NOMO-1 (cell line): ENCODE measurements at regions not wholly inside any gene's neighbourhood (a gene's known extent, or its start where the extent isn't known, plus 50 kb on each side); places are given as distances from the start of the nearest gene placed in this dataset.

Experiments
- DNase-seq, 2 experiments: peaks; one replicate each; lab custom pipeline; 2025; ENCODE audit not compliant: unreplicated experiment in 2 of 2; lab: John Stamatoyannopoulos, UW

GRCh38 chr4:171759274-171759673 lies 53.9 kb upstream of the GALNTL6 start:
- no peak for DNase-seq

DNA sequence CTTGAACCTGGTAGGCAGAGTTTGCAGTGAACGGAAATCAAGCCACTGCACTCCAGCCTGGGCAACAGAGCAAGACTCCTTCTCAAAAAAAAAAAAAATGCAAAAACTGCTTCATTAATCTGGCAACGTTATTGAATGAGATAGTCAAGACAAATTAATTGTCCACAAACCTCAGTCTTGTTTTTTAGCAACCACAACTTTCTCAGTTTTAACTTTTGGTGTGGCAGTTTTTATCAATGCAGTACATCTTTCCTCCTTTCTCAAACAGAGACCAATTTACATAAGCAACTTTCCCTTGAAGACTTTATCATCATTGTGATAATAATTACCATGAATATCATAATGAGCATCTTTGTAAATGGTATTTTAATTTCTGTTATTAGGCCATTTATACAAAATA lies 61.7 kb upstream of the GALNTL6 start:
- DNase-seq, result no peak

- DNase-seq, result no peak
Observed at GRCh38 chr4:171746418-171746817, 66.8 kb upstream of the GALNTL6 start.

GRCh38 chr4:171742436-171742835 lies 70.8 kb upstream of the GALNTL6 start:
- no peak for DNase-seq

- DNase-seq, result no peak
Observed at GRCh38 chr4:171727185-171727584, 86.0 kb upstream of the GALNTL6 start.

- DNase-seq, result no peak
Observed at GRCh38 chr4:171721937-171722336, 91.3 kb upstream of the GALNTL6 start.

GRCh38 chr4:171719691-171720090 lies 93.5 kb upstream of the GALNTL6 start:
- DNase-seq, result no peak

GRCh38 chr4:171718665-171719064 lies 94.5 kb upstream of the GALNTL6 start:
- no peak for DNase-seq

GRCh38 chr4:171718069-171718468 lies 95.1 kb upstream of the GALNTL6 start:
- DNase-seq, result no peak

DNA sequence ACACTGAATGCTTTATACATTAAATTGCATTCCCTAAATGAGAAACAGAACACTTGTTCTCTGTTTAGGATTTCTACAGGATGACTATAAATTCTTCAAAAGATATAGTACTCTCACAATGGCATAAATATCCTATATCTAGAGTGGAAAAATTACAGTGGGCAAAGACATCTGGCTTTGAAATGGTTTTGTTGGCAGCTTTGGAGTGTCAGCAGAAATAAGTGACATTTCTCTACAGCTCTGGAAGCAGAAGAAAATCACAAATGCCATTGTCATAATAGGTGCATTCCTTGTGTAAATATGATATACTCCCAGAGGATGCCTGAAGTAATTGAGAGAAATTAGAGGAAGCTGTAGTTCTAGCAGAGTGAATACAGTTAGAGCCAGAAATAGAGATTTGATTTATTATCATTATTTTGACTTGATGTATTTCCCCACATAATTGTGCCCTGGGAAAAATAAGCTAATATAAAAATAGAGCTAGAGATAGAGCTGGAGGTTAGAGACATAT lies 95.9 kb upstream of the GALNTL6 start:
- DNase-seq, result no peak

DNA sequence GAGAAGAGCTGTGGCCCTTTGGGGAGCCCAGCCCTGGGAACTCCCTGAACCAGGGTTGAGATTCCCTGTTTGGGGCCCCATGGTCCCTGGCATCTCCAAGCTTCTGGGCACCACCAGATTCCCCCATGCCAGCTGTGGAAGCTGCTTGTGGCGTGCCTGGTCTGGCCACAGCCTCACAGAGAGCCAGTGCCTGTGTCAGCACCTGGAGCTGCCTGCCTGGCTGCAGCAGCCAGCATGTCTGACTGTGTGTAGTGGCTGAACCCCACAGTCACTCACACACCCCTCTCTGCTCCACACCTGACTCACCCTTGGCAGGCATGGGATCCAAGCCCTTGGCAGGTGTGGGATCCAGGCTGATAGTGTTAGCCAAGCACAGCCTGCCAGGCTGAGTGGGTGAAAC lies 97.2 kb upstream of the GALNTL6 start:
- no peak for DNase-seq

GRCh38 chr4:171714791-171715454 lies 98.3 kb upstream of the GALNTL6 start:
- DNase-seq, result no peak

- no peak for DNase-seq
Observed at GRCh38 chr4:171710743-171711142, 102.5 kb upstream of the GALNTL6 start.

- no peak for DNase-seq
Observed at GRCh38 chr4:171676555-171677215, 136.5 kb upstream of the GALNTL6 start.

GRCh38 chr4:171674781-171675180 lies 138.4 kb upstream of the GALNTL6 start:
- DNase-seq, result no peak

DNA sequence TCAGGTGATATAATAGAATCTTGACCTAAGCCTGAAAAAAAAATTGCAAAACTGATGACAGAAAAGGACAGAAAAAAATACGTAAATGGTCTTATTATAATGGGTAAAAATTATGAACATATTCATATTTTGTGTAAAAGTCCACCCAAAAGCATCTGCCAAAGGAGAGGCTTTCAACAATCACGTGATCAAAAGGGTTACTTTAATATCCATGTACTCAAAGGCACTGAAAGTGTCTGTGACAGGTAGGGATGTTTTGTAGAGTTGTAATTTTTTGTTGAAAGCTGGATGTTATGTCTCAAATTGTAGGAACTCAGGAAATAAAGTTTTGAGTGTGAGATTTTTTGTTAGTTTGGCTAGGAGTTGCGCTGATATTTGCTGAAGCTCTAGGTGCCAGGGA lies 144.8 kb upstream of the GALNTL6 start:
- no peak for DNase-seq

GRCh38 chr4:171667906-171668305 lies 145.3 kb upstream of the GALNTL6 start:
- DNase-seq, result no peak

DNA sequence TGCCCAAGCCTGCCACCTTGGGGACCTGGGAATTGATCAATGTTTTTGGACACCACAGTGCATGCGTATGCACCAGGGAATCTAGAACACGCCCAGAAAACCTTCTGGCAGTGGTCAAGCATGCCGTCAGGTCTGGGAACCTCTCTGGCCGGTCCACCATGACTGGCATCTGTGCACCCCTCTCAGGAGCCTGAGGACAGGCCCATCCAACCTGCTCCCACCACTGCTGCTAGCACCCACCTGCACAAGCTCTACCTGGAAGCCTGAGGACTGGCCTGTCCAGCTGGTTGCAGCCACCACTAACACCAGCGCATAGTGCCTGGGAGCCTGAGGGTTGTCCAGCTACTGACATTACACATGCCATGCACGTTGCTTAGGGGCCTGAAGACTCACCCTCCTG lies 162.1 kb upstream of the GALNTL6 start:
- no peak for DNase-seq

- no peak for DNase-seq
Observed at GRCh38 chr4:171650543-171650942, 162.7 kb upstream of the GALNTL6 start.

DNA sequence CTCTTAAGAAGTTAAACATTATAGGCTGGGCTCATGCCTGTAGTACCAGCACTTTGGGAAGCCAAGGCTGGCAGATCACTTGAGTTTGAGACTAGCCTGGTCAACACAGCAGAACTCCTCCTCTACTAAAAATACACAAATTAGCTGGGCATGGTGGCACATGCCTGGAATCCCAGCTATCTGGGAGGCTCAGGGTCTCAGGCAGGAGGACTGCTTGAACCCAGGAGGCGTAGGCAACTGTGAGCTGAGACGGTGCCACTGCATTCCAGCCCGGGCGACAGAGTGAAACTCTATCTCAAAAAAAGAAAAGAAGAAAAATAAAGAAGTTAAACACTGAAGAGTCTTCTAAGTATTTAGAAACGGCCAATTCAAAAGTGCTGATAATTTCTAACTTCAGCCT lies 164.3 kb upstream of the GALNTL6 start:
- DNase-seq, result no peak

- DNase-seq, result no peak
Observed at GRCh38 chr4:171646984-171647383, 166.2 kb upstream of the GALNTL6 start.

DNA sequence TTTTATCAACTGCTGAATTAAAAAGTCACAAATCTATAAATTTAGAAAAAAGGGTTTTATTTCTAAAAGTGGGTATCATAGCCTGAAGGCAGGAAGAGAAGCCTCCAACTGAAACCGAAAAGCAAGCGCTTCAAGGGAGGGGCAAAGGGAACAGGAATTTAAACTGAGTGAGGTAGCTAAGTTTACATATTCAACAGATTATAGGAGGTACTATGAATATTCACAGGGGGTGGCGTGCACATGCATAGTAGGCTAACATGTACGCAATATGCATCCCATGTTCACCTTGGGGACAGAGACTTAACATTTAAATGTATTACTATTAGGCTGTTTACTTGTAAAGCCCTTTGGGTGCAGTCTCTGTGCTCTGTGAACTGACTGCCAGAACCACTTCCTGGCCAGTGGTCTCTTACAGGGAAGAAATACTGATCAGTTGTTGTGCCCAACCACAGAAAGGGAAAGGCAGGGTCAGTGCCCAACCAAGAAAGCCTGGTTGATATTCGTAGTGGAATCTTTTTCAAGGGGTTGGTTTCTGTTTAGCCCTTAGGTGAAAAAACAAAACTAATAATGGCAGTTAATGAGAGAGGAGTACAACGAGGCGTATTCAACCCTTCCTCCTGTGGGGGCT lies 168.7 kb upstream of the GALNTL6 start:
- no peak for DNase-seq
